CD4-positive, alpha-beta T cell (primary cell): ENCODE measurements at regions not wholly inside any gene's neighbourhood (a gene's known extent, or its start where the extent isn't known, plus 50 kb on each side); places are given as distances from the start of the nearest gene placed in this dataset.
A peak's percentile ranks its signal among the peaks of the same experiment; 100 is the strongest.
"Not testable (repeated sequence)": the region's sequence is repeated elsewhere in the genome, so short reads cannot be mapped to it uniquely, and the experiment has no call there.

Experiments used
- ATAC-seq: fragments of 200-7000 bp; cut with Tn5 transposase; one replicate; pipeline ENCODE4 v1.10.0; 2022; ENCODE audit warnings: mild to moderate bottlenecking; ENCODE audit not compliant: poor library complexity
- CTCF ChIA-PET: fragments of 350-600 bp; sonication (Branson Sonifier 250); formaldehyde crosslinking; loops from one replicate; lab custom pipeline; 2021; ENCODE audit warnings: antibody characterized with exemption, inconsistent platforms; lab: Charles Lee
- POLR2A ChIA-PET: fragments of 350-600 bp; sonication (Branson Sonifier 250); formaldehyde crosslinking; loops from one replicate; lab custom pipeline; 2021; ENCODE audit warnings: antibody characterized with exemption, inconsistent platforms; lab: Charles Lee
- DNase-seq, 14 experiments: peaks; one replicate each; pipeline ENCODE4 v3.0.0-alpha.2; 2013 to 2020; ENCODE audit warnings: mixed read lengths in 2 of 14
- H3K27ac ChIP-seq, 2 donors: one replicate each; pipeline versions ENCODE4 v1.5.1 to v1.7.0; 2013; ENCODE audit warnings: low read length in 2 of 2, low read depth in 1 of 2, mild to moderate bottlenecking in 1 of 2
- H3K27me3 ChIP-seq, 2 experiments: 1 replicate in 1 of 2; 2 replicates in 1 of 2; pipeline versions ENCODE4 v1.6.1 to v1.7.0; 2013; ENCODE audit warnings: low read length in 2 of 2, control low read depth in 1 of 2, mild to moderate bottlenecking in 1 of 2, moderate library complexity in 1 of 2; ENCODE audit not compliant: insufficient read depth in 2 of 2, control insufficient read depth in 1 of 2
- H3K36me3 ChIP-seq: one replicate; pipeline ENCODE4 v1.6.1; 2013; ENCODE audit warnings: low read length, control low read depth; ENCODE audit not compliant: insufficient read depth
- H3K4me1 ChIP-seq: one replicate; pipeline ENCODE4 v1.6.1; 2013; ENCODE audit warnings: low read length, control low read depth; ENCODE audit not compliant: insufficient read depth
- H3K4me3 ChIP-seq: one replicate; pipeline ENCODE4 v1.5.1; 2013; ENCODE audit warnings: mild to moderate bottlenecking, low read length, moderate library complexity
- H3K9me3 ChIP-seq, 2 experiments: 1 replicate in 1 of 2; 2 replicates in 1 of 2; pipeline versions ENCODE4 v1.6.1 to v1.7.0; 2013; ENCODE audit warnings: low read length in 2 of 2, mild to moderate bottlenecking in 2 of 2, control low read depth in 1 of 2, moderate library complexity in 1 of 2; ENCODE audit not compliant: control insufficient read depth in 1 of 2, insufficient read depth in 1 of 2
- H3K27ac Mint-ChIP-seq: one replicate; pipeline ENCODE4 v1.8.0; 2020; ENCODE audit warnings: mixed read lengths
- H3K27me3 Mint-ChIP-seq: one replicate; pipeline ENCODE4 v1.8.0; 2021; ENCODE audit warnings: mixed read lengths
- H3K36me3 Mint-ChIP-seq: one replicate; pipeline ENCODE4 v1.8.0; 2021; ENCODE audit warnings: low read depth, mixed read lengths
- H3K4me1 Mint-ChIP-seq: one replicate; pipeline ENCODE4 v1.8.0; 2021; ENCODE audit warnings: low read depth, mixed read lengths
- H3K4me3 Mint-ChIP-seq: one replicate; pipeline ENCODE4 v1.8.0; 2020; ENCODE audit warnings: mild to moderate bottlenecking, mixed read lengths
- H3K9me3 Mint-ChIP-seq: one replicate; pipeline ENCODE4 v1.8.0; 2020; ENCODE audit warnings: mixed read lengths
- CTCF ChIP-seq: fragments of 200-600 bp; IDR thresholded peaks from one replicate; pipeline ENCODE4 v1.8.0; 2022; ENCODE audit warnings: antibody characterized with exemption, mild to moderate bottlenecking
- intact Hi-C, 2 experiments: fragments of 100-400 bp; cut with DNase I in 1 of 2; cut with micrococcal nuclease in 1 of 2; formaldehyde crosslinking; loops; one replicate each; pipeline versions ENCODE4 v1.15.1 to v1.9.0; 2023 to 2025; cut with DNase I, micrococcal nuclease

GRCh38 chr3:72510247-72510646 is 338.0 kb downstream of the SHQ1 start:
- intact Hi-C loops = no loop called here
- no peak for TF ChIP-seq CTCF

GRCh38 chr3:72505539-72506405 is 342.5 kb downstream of the SHQ1 start:
- no peak for DNase-seq
- ChIA-PET POLR2A (no interaction called here), CTCF (no interaction called here)
- Mint-ChIP-seq H3K4me3 (no peak overlapping the region), H3K9me3 (no peaks in the 10 kb centered on the region), H3K27ac (no peak overlapping the region), H3K4me1 (no peaks in the 10 kb centered on the region), H3K27me3 (no peaks in the 10 kb centered on the region), H3K36me3 (no peaks in the 10 kb centered on the region)
- ATAC-seq = no peak
- intact Hi-C loops = no loop called here
- Histone ChIP-seq H3K27me3 (no peaks in the 10 kb centered on the region), H3K4me3 (no peak overlapping the region), H3K36me3 (no peaks in the 10 kb centered on the region), H3K27ac (no peak overlapping the region), H3K9me3 (no peaks in the 10 kb centered on the region), H3K4me1 (no peaks in the 10 kb centered on the region)
- TF ChIP-seq CTCF = no peak

More at GRCh38 chr3:72510247-72510646, 338.0 kb downstream of the SHQ1 start:
- Histone ChIP-seq H3K27ac (no peak overlapping the region), H3K36me3 (no peaks in the 10 kb centered on the region), H3K9me3 (no peaks in the 10 kb centered on the region), H3K27me3 (no peaks in the 10 kb centered on the region), H3K4me3 (no peak overlapping the region), H3K4me1 (no peaks in the 10 kb centered on the region)
- CTCF ChIA-PET = no interaction called here
- Mint-ChIP-seq H3K27me3 (no peaks in the 10 kb centered on the region), H3K4me1 (no peaks in the 10 kb centered on the region), H3K36me3 (no peaks in the 10 kb centered on the region), H3K9me3 (no peaks in the 10 kb centered on the region), H3K4me3 (no peak overlapping the region), H3K27ac (no peak overlapping the region)
- POLR2A ChIA-PET = no interaction called here
- ATAC-seq (no peak), DNase-seq (no peak)

GRCh38 chr3:72497501-72497900 is 350.7 kb downstream of the SHQ1 start:
- peak in 2 of 14 experiments; percentile 28 to 42 for DNase-seq
- H3K4me1 Mint-ChIP-seq, H3K27me3 ChIP-seq, CTCF ChIA-PET, intact Hi-C loops, ATAC-seq, H3K4me1 ChIP-seq, POLR2A ChIA-PET, H3K4me3 Mint-ChIP-seq, H3K27ac ChIP-seq, H3K9me3 Mint-ChIP-seq, H3K27me3 Mint-ChIP-seq, H3K36me3 ChIP-seq, H3K4me3 ChIP-seq, H3K27ac Mint-ChIP-seq, H3K36me3 Mint-ChIP-seq: not testable (repeated sequence)
- H3K9me3 ChIP-seq = peaks cover 0 to 13% of the 10 kb centered on the region in 2 experiments
